Panc1 (cell line): ENCODE measurements at regions not wholly inside any gene's neighbourhood (a gene's known extent, or its start where the extent isn't known, plus 50 kb on each side); places are given as distances from the start of the nearest gene placed in this dataset.

Experiments used
- POLR2AphosphoS5 ChIP-seq: IDR thresholded peaks from 2 replicates; pipeline ENCODE4 v1.6.1; 2012; ENCODE audit warnings: mild to moderate bottlenecking, low read depth, low read length, moderate library complexity
- TF ChIP-seq, protein P1 (sequence below): fragments of 450-650 bp; IDR thresholded peaks from 2 replicates; pipeline ENCODE4 v1.5.1; 2017; ENCODE audit warnings: mild to moderate bottlenecking

- TF ChIP-seq, protein P1, sequence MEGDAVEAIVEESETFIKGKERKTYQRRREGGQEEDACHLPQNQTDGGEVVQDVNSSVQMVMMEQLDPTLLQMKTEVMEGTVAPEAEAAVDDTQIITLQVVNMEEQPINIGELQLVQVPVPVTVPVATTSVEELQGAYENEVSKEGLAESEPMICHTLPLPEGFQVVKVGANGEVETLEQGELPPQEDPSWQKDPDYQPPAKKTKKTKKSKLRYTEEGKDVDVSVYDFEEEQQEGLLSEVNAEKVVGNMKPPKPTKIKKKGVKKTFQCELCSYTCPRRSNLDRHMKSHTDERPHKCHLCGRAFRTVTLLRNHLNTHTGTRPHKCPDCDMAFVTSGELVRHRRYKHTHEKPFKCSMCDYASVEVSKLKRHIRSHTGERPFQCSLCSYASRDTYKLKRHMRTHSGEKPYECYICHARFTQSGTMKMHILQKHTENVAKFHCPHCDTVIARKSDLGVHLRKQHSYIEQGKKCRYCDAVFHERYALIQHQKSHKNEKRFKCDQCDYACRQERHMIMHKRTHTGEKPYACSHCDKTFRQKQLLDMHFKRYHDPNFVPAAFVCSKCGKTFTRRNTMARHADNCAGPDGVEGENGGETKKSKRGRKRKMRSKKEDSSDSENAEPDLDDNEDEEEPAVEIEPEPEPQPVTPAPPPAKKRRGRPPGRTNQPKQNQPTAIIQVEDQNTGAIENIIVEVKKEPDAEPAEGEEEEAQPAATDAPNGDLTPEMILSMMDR, result no peak
- no peak for TF ChIP-seq POLR2AphosphoS5
Measured at GRCh38 chr3:3927198-3927597, 128.0 kb downstream of the LRRN1 start.
